ENCODE measurements at regions not wholly inside any gene's neighbourhood (a gene's known extent, or its start where the extent isn't known, plus 50 kb on each side); places are given as distances from the start of the nearest gene placed in this dataset.

DNA sequence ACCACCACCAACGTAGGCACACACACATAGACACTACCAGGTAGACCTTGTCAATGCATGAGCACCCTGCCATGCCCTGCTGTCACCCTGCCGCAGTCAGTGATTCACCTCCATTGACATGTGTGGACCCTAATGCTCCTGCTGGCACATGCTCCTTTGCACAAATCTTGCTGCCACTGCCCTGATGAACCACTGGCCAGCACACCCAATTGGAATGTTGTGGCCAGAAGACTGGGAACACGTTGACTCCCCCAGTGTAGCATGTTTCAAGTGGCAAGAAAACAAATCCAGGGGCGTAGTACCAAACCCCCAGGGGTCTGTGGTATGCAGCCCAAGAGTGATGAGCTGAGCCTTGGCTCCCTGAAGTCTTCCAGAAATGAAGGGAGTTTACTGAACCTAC, 486.4 kb upstream of the KIF2B start (continued):
- TF ChIP-seq NR3C1 (IDR thresholded peaks at IDR 0.05): no peak
- no peak for TF ChIP-seq RNF2 (IDR thresholded peaks at IDR 0.05; ENCODE audit: borderline replicate concordance, low read depth)

DNA sequence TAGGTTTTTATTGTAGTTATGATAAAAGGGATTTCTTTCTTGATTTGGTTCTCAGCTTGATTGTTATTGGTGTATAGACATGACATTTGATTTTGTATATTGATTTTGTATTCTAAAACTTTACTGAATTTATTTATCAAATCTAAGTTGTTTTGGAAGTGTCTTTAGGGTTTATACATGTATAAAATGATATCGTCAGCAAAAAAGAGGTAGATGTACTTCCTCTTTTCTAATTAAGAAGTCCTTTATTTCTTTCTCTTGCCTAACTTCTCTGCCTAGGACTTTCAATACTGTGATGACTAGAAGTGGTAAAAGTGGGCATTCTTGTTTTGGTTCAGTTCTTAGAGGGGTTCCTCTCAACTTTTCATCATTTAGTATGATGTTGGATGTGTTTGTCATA, 487.3 kb upstream of the KIF2B start:
- WGBS (ENCODE audit: missing lambda C conversion rate): 4% methylated on average over 1 of the region's 1 CpG
- DNase-seq (ENCODE audit: low read depth in 1 of 2, low spot score in 1 of 2) (no peak), FAIRE-seq (no peak), ATAC-seq (no peak)
- H3K9me3 ChIP-seq: peaks cover 15% of the 10 kb centered on the region; the same call in 2 of the 3 replicates
- TF ChIP-seq, protein P1, sequence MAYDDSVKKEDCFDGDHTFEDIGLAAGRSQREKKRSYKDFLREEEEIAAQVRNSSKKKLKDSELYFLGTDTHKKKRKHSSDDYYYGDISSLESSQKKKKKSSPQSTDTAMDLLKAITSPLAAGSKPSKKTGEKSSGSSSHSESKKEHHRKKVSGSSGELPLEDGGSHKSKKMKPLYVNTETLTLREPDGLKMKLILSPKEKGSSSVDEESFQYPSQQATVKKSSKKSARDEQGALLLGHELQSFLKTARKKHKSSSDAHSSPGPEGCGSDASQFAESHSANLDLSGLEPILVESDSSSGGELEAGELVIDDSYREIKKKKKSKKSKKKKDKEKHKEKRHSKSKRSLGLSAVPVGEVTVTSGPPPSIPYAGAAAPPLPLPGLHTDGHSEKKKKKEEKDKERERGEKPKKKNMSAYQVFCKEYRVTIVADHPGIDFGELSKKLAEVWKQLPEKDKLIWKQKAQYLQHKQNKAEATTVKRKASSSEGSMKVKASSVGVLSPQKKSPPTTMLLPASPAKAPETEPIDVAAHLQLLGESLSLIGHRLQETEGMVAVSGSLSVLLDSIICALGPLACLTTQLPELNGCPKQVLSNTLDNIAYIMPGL (CRISPR knock-in tag; IDR thresholded peaks at IDR 0.05; ENCODE audit: borderline replicate concordance): no peak
- TF ChIP-seq MAFK (IDR thresholded peaks at IDR 0.05; ENCODE audit: partially characterized antibody) (peak; percentile 87), ATOH8 (CRISPR knock-in tag; IDR thresholded peaks at IDR 0.05; ENCODE audit: low read depth) (no peak)
- H3K4me1 ChIP-seq: no peaks in the 10 kb centered on the region
- CTCF ChIA-PET: no interaction called here
- H3K27ac ChIP-seq: no peak overlapping the region
- no peak overlapping the region for H3K4me3 ChIP-seq
- no peak overlapping the region for H3K4me2 ChIP-seq
- POLR2A ChIA-PET: no interaction called here

DNA sequence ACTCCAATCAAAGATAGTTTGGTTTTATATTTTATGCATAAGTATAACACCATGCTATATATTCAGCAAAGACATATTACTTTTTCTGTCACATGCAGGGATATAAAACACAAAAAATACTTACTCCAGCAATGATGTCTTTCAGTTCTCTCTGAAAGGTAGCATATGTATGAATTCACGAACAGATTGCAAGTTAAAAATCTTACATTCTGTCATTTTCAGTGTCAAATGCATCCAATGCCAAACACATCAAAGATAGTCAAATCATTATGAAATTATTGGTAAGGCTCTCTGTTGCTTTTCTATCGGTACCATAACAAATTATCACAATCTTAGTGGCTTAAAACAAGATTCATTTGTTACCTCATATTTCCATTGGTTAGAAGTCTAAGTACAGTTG, 492.0 kb upstream of the KIF2B start:
- POLR2A ChIA-PET: no interaction called here
- Histone ChIP-seq H3K9me3 (no peaks in the 10 kb centered on the region), H3K27ac (no peak overlapping the region), H3K4me3 (no peak overlapping the region), H3K4me1 (no peaks in the 10 kb centered on the region), H3K4me2 (no peak overlapping the region)
- CTCF ChIA-PET: no interaction called here
- ATAC-seq: no peak
- peak; percentile 78 for FAIRE-seq
- WGBS (ENCODE audit: missing lambda C conversion rate): 1% methylated on average over 2 of the region's 2 CpGs
- DNase-seq (ENCODE audit: low read depth in 1 of 2, low spot score in 1 of 2): no peak
- TF ChIP-seq ESRRA (IDR thresholded peaks at IDR 0.05; ENCODE audit: borderline replicate concordance, low read length) (no peak), RFX5 (IDR thresholded peaks at IDR 0.05) (no peak), FOSB (CRISPR knock-in tag; IDR thresholded peaks at IDR 0.05) (no peak), ZC3H11A (IDR thresholded peaks at IDR 0.05) (no peak), HES2 (IDR thresholded peaks at IDR 0.05) (no peak)

DNA sequence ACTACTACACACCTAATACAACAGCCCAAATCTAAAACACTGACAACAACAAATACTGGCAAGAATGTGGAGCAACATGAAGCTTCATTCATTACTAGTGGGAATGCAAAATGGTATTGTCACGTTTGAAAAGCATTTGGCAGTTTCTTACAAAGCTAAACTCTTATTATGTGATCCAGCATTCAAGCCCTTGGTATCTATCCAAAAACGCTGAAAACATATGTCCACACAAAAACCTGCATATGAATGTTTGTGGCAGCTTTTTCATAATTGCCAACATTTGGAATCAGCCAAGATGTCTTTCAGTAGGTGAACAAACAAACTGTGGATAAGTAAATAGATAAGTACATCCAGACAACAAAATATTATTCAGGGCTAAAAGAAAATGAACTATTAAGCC, 501.1 kb upstream of the KIF2B start:
- Histone ChIP-seq H3K4me1 (no peaks in the 10 kb centered on the region), H3K9me3 (peaks cover 11% of the 10 kb centered on the region; the same call in 2 of the 3 replicates), H3K4me2 (no peak overlapping the region), H3K4me3 (no peak overlapping the region), H3K27ac (no peak overlapping the region)
- no peak for TF ChIP-seq SREBF2 (IDR thresholded peaks at IDR 0.05)
- TF ChIP-seq, protein P1 (CRISPR knock-in tag; IDR thresholded peaks at IDR 0.05; ENCODE audit: borderline replicate concordance): no peak
- TF ChIP-seq RFX5 (IDR thresholded peaks at IDR 0.05): no peak
- ATAC-seq (no peak), FAIRE-seq (no peak), DNase-seq (ENCODE audit: low read depth in 1 of 2, low spot score in 1 of 2) (no peak)
- ChIA-PET POLR2A (no interaction called here), CTCF (no interaction called here)
- WGBS (ENCODE audit: missing lambda C conversion rate): 0% methylated on average over 2 of the region's 2 CpGs

- no peak for ATAC-seq
- CTCF ChIA-PET: no interaction called here
- 14% methylated on average over 3 of the region's 3 CpGs for WGBS (ENCODE audit: missing lambda C conversion rate)
Observed at GRCh38 chr17:53319947-53320346, 502.8 kb upstream of the KIF2B start.

More at GRCh38 chr17:53319947-53320346, 502.8 kb upstream of the KIF2B start:
- Histone ChIP-seq H3K9me3 (peaks cover 11% of the 10 kb centered on the region; the same call in 2 of the 3 replicates), H3K4me2 (no peak overlapping the region), H3K27ac (no peak overlapping the region), H3K4me3 (no peak overlapping the region), H3K4me1 (no peaks in the 10 kb centered on the region)
- POLR2A ChIA-PET: no interaction called here
- no peak for DNase-seq (ENCODE audit: low read depth in 1 of 2, low spot score in 1 of 2)
- no peak for TF ChIP-seq HOXA7 (CRISPR knock-in tag; IDR thresholded peaks at IDR 0.05)
- no peak for TF ChIP-seq HOXB13 (CRISPR knock-in tag; IDR thresholded peaks at IDR 0.05; ENCODE audit: low read depth)
- TF ChIP-seq CHD4 (IDR thresholded peaks at IDR 0.05; ENCODE audit: borderline replicate concordance): no peak
- peak; percentile 37; the same call in 1 of the 2 replicates for TF ChIP-seq USF2 (IDR thresholded peaks at IDR 0.05)
- no peak for TF ChIP-seq ZNF302 (CRISPR knock-in tag; IDR thresholded peaks at IDR 0.05)
- TF ChIP-seq EHF (CRISPR knock-in tag; IDR thresholded peaks at IDR 0.05): no peak
- TF ChIP-seq REST (IDR thresholded peaks at IDR 0.05): no peak
- no peak for FAIRE-seq

Data from A549 (cell line).